ENCODE measurements at regions not wholly inside any gene's neighbourhood (a gene's known extent, or its start where the extent isn't known, plus 50 kb on each side); places are given as distances from the start of the nearest gene placed in this dataset.

DNA sequence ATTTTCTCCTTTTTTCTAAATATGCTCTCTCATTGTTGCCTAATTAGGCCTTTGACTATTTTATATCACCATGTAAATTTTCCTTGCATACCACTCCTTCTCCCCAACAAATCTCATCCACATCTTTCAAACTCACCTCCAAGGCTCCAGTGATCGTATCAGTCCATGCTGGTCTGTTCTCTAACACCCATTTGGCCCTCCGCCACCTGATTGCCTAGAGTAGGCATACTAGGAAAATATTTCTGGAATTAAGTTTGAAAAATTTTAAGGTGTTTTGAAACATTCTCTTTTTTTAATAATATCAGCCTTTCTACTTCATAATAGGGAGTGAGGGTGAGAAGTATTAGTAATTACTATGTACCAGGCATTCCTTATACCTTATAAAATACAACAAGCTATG is 473.9 kb downstream of the FGF9 start:
- no peaks in the 10 kb centered on the region for H3K4me1 ChIP-seq (ENCODE audit: insufficient read depth, low read length)
- peaks cover 4% of the 10 kb centered on the region for H3K79me1 ChIP-seq (ENCODE audit: insufficient read depth, low read depth, low read length, poor library complexity, severe bottlenecking)
- H3K27me3 Mint-ChIP-seq (ENCODE audit: low read depth), result no peaks in the 10 kb centered on the region; the same call in 1 of the 2 replicates
- no peak overlapping the region for H3K18ac ChIP-seq (ENCODE audit: insufficient read length, low read depth, low read length)
- no peak overlapping the region for H2BK12ac ChIP-seq (ENCODE audit: insufficient read length, low read depth, low read length)
- TF ChIP-seq, protein P1, sequence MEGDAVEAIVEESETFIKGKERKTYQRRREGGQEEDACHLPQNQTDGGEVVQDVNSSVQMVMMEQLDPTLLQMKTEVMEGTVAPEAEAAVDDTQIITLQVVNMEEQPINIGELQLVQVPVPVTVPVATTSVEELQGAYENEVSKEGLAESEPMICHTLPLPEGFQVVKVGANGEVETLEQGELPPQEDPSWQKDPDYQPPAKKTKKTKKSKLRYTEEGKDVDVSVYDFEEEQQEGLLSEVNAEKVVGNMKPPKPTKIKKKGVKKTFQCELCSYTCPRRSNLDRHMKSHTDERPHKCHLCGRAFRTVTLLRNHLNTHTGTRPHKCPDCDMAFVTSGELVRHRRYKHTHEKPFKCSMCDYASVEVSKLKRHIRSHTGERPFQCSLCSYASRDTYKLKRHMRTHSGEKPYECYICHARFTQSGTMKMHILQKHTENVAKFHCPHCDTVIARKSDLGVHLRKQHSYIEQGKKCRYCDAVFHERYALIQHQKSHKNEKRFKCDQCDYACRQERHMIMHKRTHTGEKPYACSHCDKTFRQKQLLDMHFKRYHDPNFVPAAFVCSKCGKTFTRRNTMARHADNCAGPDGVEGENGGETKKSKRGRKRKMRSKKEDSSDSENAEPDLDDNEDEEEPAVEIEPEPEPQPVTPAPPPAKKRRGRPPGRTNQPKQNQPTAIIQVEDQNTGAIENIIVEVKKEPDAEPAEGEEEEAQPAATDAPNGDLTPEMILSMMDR (conservative IDR thresholded peaks at IDR 0.05), result no peak
- no peak overlapping the region for H2BK120ac ChIP-seq (ENCODE audit: low read depth, low read length, poor library complexity, severe bottlenecking)
- no peak for DNase-seq
- no CpG with 5 or more reads among the region's 2 CpGs for WGBS (ENCODE audit: extremely low coverage, insufficient read length, low lambda C conversion rate)
- no peak overlapping the region for H3K4me2 ChIP-seq (ENCODE audit: insufficient read depth, insufficient read length, low read length)
- no peak overlapping the region for H4K91ac ChIP-seq (ENCODE audit: insufficient read length, low read depth, low read length)
- no peak overlapping the region for H3K14ac ChIP-seq (ENCODE audit: insufficient read depth, low read length)
- H3K56ac ChIP-seq (ENCODE audit: insufficient read length, low read depth, low read length), result no peak overlapping the region
- no peaks in the 10 kb centered on the region for H4K20me1 ChIP-seq (ENCODE audit: control insufficient read depth, insufficient read depth, insufficient read length)
- no peak overlapping the region for H2AFZ ChIP-seq (ENCODE audit: low read length)
- H3K27ac ChIP-seq (ENCODE audit: insufficient read length, low read depth, low read length), result no peak overlapping the region
- H2BK15ac ChIP-seq (ENCODE audit: low read depth, low read length), result no peak overlapping the region
- H3K9me3 ChIP-seq (ENCODE audit: control insufficient read depth, low read depth, low read length), result no peaks in the 10 kb centered on the region
- H3K4ac ChIP-seq (ENCODE audit: low read depth, low read length), result no peak overlapping the region
- H4K5ac ChIP-seq (ENCODE audit: insufficient read length, low read depth, low read length), result no peak overlapping the region
- H3K36me3 Mint-ChIP-seq (ENCODE audit: insufficient read depth in 1 of 3, low read depth in 3 of 3), result no peaks in the 10 kb centered on the region
- H4K8ac ChIP-seq (replicated peaks; ENCODE audit: insufficient read length, low read depth, low read length), result no peak overlapping the region
- H3K9me3 Mint-ChIP-seq, result no peaks in the 10 kb centered on the region; a peak in 1 of 5 replicates
- no peaks in the 10 kb centered on the region for H3K79me2 ChIP-seq (ENCODE audit: insufficient read depth, low read length)
- H2AK5ac ChIP-seq (ENCODE audit: insufficient read length, low read length), result no peak overlapping the region
- H3K4me1 Mint-ChIP-seq, result no peaks in the 10 kb centered on the region
- no peak overlapping the region for H3K4me3 Mint-ChIP-seq
- no peak overlapping the region for H2BK5ac ChIP-seq (ENCODE audit: insufficient read length, low read length)
- no peak overlapping the region for H3K23ac ChIP-seq (ENCODE audit: insufficient read length, low read depth, low read length)
- no peak overlapping the region for H2BK20ac ChIP-seq (ENCODE audit: low read depth, low read length, poor library complexity, severe bottlenecking)
- H3K27me3 ChIP-seq (ENCODE audit: insufficient read depth, low read length), result no peaks in the 10 kb centered on the region
- no peak overlapping the region for H3T11ph ChIP-seq (ENCODE audit: low read length)
- no peaks in the 10 kb centered on the region for H3K23me2 ChIP-seq (ENCODE audit: insufficient read length, low read depth, low read length, poor library complexity, severe bottlenecking)
- H3K9ac ChIP-seq (ENCODE audit: extremely low read depth, insufficient read length, low read length), result no peak overlapping the region
- no peak overlapping the region for H3K27ac Mint-ChIP-seq
